ENCODE measurements at regions not wholly inside any gene's neighbourhood (a gene's known extent, or its start where the extent isn't known, plus 50 kb on each side); places are given as distances from the start of the nearest gene placed in this dataset.
"Not testable (repeated sequence)": the region's sequence is repeated elsewhere in the genome, so short reads cannot be mapped to it uniquely, and the experiment has no call there.

- DNase-seq = no peak
Measured at GRCh38 chr1:187725216-187725615, 896.5 kb downstream of the PLA2G4A start.

GRCh38 chr1:187733232-187733631 is 904.5 kb downstream of the PLA2G4A start:
- DNase-seq = no peak

- no peak for DNase-seq
Measured at GRCh38 chr1:187734427-187734826, 905.7 kb downstream of the PLA2G4A start.

- DNase-seq = no peak
Measured at GRCh38 chr1:187744665-187745064, 915.9 kb downstream of the PLA2G4A start.

- DNase-seq = no peak
Measured at GRCh38 chr1:187755536-187755935, 926.8 kb downstream of the PLA2G4A start.

GRCh38 chr1:187756684-187757083 is 927.9 kb downstream of the PLA2G4A start:
- DNase-seq = not testable (repeated sequence)

- DNase-seq = no peak
Measured at GRCh38 chr1:187759825-187760333, 931.1 kb downstream of the PLA2G4A start.

GRCh38 chr1:187762118-187762517 is 933.4 kb downstream of the PLA2G4A start:
- DNase-seq = no peak

GRCh38 chr1:187763465-187763864 is 934.7 kb downstream of the PLA2G4A start:
- no peak for DNase-seq

- DNase-seq = peak; percentile 1
Measured at GRCh38 chr1:187763976-187764375, 935.2 kb downstream of the PLA2G4A start.

- DNase-seq = no peak
Measured at GRCh38 chr1:187771396-187771795, 942.6 kb downstream of the PLA2G4A start.

GRCh38 chr1:187773168-187773567 is 944.4 kb downstream of the PLA2G4A start:
- DNase-seq = no peak

GRCh38 chr1:187787736-187788135 is 959.0 kb downstream of the PLA2G4A start:
- DNase-seq = no peak

- no peak for DNase-seq
Measured at GRCh38 chr1:187788718-187789117, 960.0 kb downstream of the PLA2G4A start.

GRCh38 chr1:187790724-187791123 is 962.0 kb downstream of the PLA2G4A start:
- DNase-seq = no peak

GRCh38 chr1:187794561-187794960 is 965.8 kb downstream of the PLA2G4A start:
- no peak for DNase-seq

- no peak for DNase-seq
Measured at GRCh38 chr1:187809549-187809948, 980.8 kb downstream of the PLA2G4A start.

- DNase-seq = no peak
Measured at GRCh38 chr1:187816646-187817045, 987.9 kb downstream of the PLA2G4A start.

- no peak for DNase-seq
Measured at GRCh38 chr1:187817782-187818181, 989.0 kb downstream of the PLA2G4A start.

- peak; percentile 35 for DNase-seq
Measured at GRCh38 chr1:187819086-187819485, 990.3 kb downstream of the PLA2G4A start.

- no peak for DNase-seq
Measured at GRCh38 chr1:187836557-187836956, 1007.8 kb downstream of the PLA2G4A start.

- DNase-seq = no peak
Measured at GRCh38 chr1:187837787-187838186, 1009.0 kb downstream of the PLA2G4A start.

GRCh38 chr1:187838335-187839293 is 1009.9 kb downstream of the PLA2G4A start:
- DNase-seq = no peak

GRCh38 chr1:187839873-187840272 is 1011.1 kb downstream of the PLA2G4A start:
- DNase-seq = no peak

All from fibroblast of skin of back (primary cell).